Astrocyte of the spinal cord (primary cell): ENCODE measurements at regions not wholly inside any gene's neighbourhood (a gene's known extent, or its start where the extent isn't known, plus 50 kb on each side); places are given as distances from the start of the nearest gene placed in this dataset.
"Not testable (repeated sequence)": the region's sequence is repeated elsewhere in the genome, so short reads cannot be mapped to it uniquely, and the experiment has no call there.

Experiments used
- DNase-seq: peaks from one replicate; pipeline ENCODE4 v3.0.0; 2011; ENCODE audit warnings: low read depth, low spot score
- H3K4me3 ChIP-seq: 2 replicates; pipeline ENCODE4 v1.5.1; 2011; ENCODE audit warnings: low read depth, mild to moderate bottlenecking, low read length, moderate library complexity
- CTCF ChIP-seq: IDR thresholded peaks from 2 replicates; pipeline ENCODE4 v1.5.1; 2012; ENCODE audit warnings: low read depth, mild to moderate bottlenecking, low read length, inconsistent platforms
- in situ Hi-C: cut with HindIII; loops from 2 replicates; pipeline ENCODE4 v1.10.0; 2017; ENCODE audit warnings: low sequenced_read_pairs

GRCh38 chr20:39756369-39756768 lies 794.2 kb downstream of the DHX35 start:
- H3K4me3 ChIP-seq = no peak overlapping the region
- in situ Hi-C loops = no loop called here
- no peak for TF ChIP-seq CTCF
- DNase-seq = no peak

GRCh38 chr20:39752262-39752876 lies 790.2 kb downstream of the DHX35 start:
- TF ChIP-seq CTCF = no peak
- in situ Hi-C loops = no loop called here
- DNase-seq = no peak
- H3K4me3 ChIP-seq = no peak overlapping the region

GRCh38 chr20:39751557-39752137 lies 789.5 kb downstream of the DHX35 start:
- no peak overlapping the region for H3K4me3 ChIP-seq
- TF ChIP-seq CTCF = no peak
- in situ Hi-C loops = no loop called here
- DNase-seq = no peak

- TF ChIP-seq CTCF = no peak
- H3K4me3 ChIP-seq = no peak overlapping the region
- in situ Hi-C loops = no loop called here
- DNase-seq = no peak
Observed at GRCh38 chr20:39745380-39745779, 783.2 kb downstream of the DHX35 start.

GRCh38 chr20:39738651-39739050 lies 776.5 kb downstream of the DHX35 start:
- DNase-seq = no peak
- no peak for TF ChIP-seq CTCF
- in situ Hi-C loops = no loop called here
- H3K4me3 ChIP-seq = no peak overlapping the region

- DNase-seq = no peak
- TF ChIP-seq CTCF = no peak
- in situ Hi-C loops = no loop called here
- no peak overlapping the region for H3K4me3 ChIP-seq
Observed at GRCh38 chr20:39736434-39737327, 774.5 kb downstream of the DHX35 start.

GRCh38 chr20:39725513-39725912 lies 763.4 kb downstream of the DHX35 start:
- H3K4me3 ChIP-seq, DNase-seq, in situ Hi-C loops: not testable (repeated sequence)
